SK-N-SH (cell line): ENCODE measurements at regions not wholly inside any gene's neighbourhood (a gene's known extent, or its start where the extent isn't known, plus 50 kb on each side); places are given as distances from the start of the nearest gene placed in this dataset.

Experiments
- CTCF ChIP-seq: fragments of 200-600 bp; sonication (generic); IDR thresholded peaks from 2 replicates; pipeline ENCODE4 v1.6.1; 2017; ENCODE audit warnings: antibody characterized with exemption, mild to moderate bottlenecking, moderate library complexity
- ELF1 ChIP-seq: IDR thresholded peaks from 2 replicates; pipeline ENCODE4 v1.4.0; 2012
- EP300 ChIP-seq, 2 experiments: IDR thresholded peaks; 2 replicates each; pipeline versions ENCODE4 v1.4.0 to v1.6.1; 2012; ENCODE audit warnings: borderline replicate concordance in 1 of 2, low read depth in 1 of 2, low read length in 1 of 2
- GABPA ChIP-seq: IDR thresholded peaks from 2 replicates; pipeline ENCODE4 v1.4.0; 2012; ENCODE audit warnings: low read depth, mild to moderate bottlenecking
- JUND ChIP-seq: IDR thresholded peaks from 2 replicates; pipeline ENCODE4 v1.4.0; 2012
- MAX ChIP-seq: IDR thresholded peaks from 2 replicates; pipeline ENCODE4 v1.4.0; 2012; ENCODE audit warnings: low read depth
- NFIC ChIP-seq: IDR thresholded peaks from 2 replicates; pipeline ENCODE4 v1.4.0; 2012; ENCODE audit warnings: borderline replicate concordance
- POLR2AphosphoS5 ChIP-seq: IDR thresholded peaks from 2 replicates; pipeline ENCODE4 v1.6.1; 2012; ENCODE audit warnings: low read depth, low read length
- RAD21 ChIP-seq: IDR thresholded peaks from 2 replicates; pipeline ENCODE4 v1.6.1; 2012; ENCODE audit warnings: mild to moderate bottlenecking, low read length
- REST ChIP-seq: IDR thresholded peaks from 2 replicates; pipeline ENCODE4 v1.6.1; 2012; ENCODE audit warnings: mild to moderate bottlenecking, low read depth, low read length, moderate library complexity
- RFX5 ChIP-seq: IDR thresholded peaks from 2 replicates; pipeline ENCODE4 v1.6.1; 2012; ENCODE audit warnings: mild to moderate bottlenecking, improper control_type of control experiment, low read length
- TAF1 ChIP-seq: IDR thresholded peaks from 2 replicates; pipeline ENCODE4 v1.6.1; 2012; ENCODE audit warnings: low read depth, mild to moderate bottlenecking, low read length, moderate library complexity, borderline replicate concordance
- YY1 ChIP-seq: IDR thresholded peaks from 2 replicates; pipeline ENCODE4 v1.4.0; 2012; ENCODE audit warnings: low read depth, mild to moderate bottlenecking
- ZBTB33 ChIP-seq: IDR thresholded peaks from 2 replicates; pipeline ENCODE4 v1.4.0; 2012; ENCODE audit warnings: low read depth, borderline replicate concordance

- TF ChIP-seq ZBTB33 (no peak), CTCF (no peak), GABPA (no peak), RAD21 (no peak), POLR2AphosphoS5 (no peak), NFIC (no peak), YY1 (no peak), REST (no peak), MAX (no peak), ELF1 (no peak), JUND (no peak), RFX5 (no peak), EP300 (IDR thresholded peaks at IDR 0.05; ENCODE audit: borderline replicate concordance in 1 of 2, low read depth in 1 of 2, low read length in 1 of 2) (no peak), TAF1 (no peak)
These were observed 195.5 kb upstream of the NCAM2 start for GRCh38 chr21:20802631-20803260.
